PC-3 (cell line): ENCODE measurements at regions not wholly inside any gene's neighbourhood (a gene's known extent, or its start where the extent isn't known, plus 50 kb on each side); places are given as distances from the start of the nearest gene placed in this dataset.
"Not testable (repeated sequence)": the region's sequence is repeated elsewhere in the genome, so short reads cannot be mapped to it uniquely, and the experiment has no call there.

ENCODE experiments used
- CTCF ChIP-seq: fragments of 300-600 bp; sonication (generic); conservative IDR thresholded peaks from 2 replicates; pipeline ENCODE4 v1.5.1; 2017; ENCODE audit warnings: antibody characterized with exemption, low read depth, mild to moderate bottlenecking, low read length
- EZH2 ChIP-seq: fragments of 300-600 bp; sonication (generic); IDR thresholded peaks from one replicate; pipeline ENCODE4 v1.6.1; 2017; ENCODE audit warnings: antibody characterized with exemption, mild to moderate bottlenecking, low read length; ENCODE audit not compliant: unreplicated experiment
- EZH2phosphoT487 ChIP-seq: fragments of 300-600 bp; sonication (generic); IDR thresholded peaks from 2 replicates; pipeline ENCODE4 v1.6.1; 2018; ENCODE audit warnings: mild to moderate bottlenecking, antibody characterized with exemption, low read length, borderline replicate concordance

GRCh38 chr16:29253066-29253590 is 153.4 kb downstream of the NPIPB11 start:
- TF ChIP-seq EZH2phosphoT487, CTCF, EZH2: not testable (repeated sequence)
